Spleen (tissue), 7 donors: ENCODE measurements at regions not wholly inside any gene's neighbourhood (a gene's known extent, or its start where the extent isn't known, plus 50 kb on each side); places are given as distances from the start of the nearest gene placed in this dataset.

Experiments used
- POLR2A ChIP-seq, 3 donors: fragments of 450-650 bp; IDR thresholded peaks; one replicate each; pipeline ENCODE4 v1.5.1; 2017; ENCODE audit warnings: antibody characterized with exemption in 3 of 3, mild to moderate bottlenecking in 1 of 3
- TF ChIP-seq, protein P1 (sequence below), 11 experiments: fragments of 200-600 bp in 7 of 11; fragments of 450-650 bp in 4 of 11; sonication (generic) in 4 of 11; IDR thresholded peaks in 8 of 11; conservative IDR thresholded peaks in 3 of 11; 1 replicate in 7 of 11; 2 replicates in 4 of 11; pipeline versions ENCODE4 v1.4.0 to v1.8.0; 2016 to 2021; ENCODE audit warnings: antibody characterized with exemption in 11 of 11, inconsistent platforms in 4 of 11, mild to moderate bottlenecking in 1 of 11
- donor health status: DM: no; HTN: no; CAD: no; lungs with moderate emphysema.
- donor health status: DM: no; HTN: no; CAD: no.
- donor health status: DM: no; HTN: no; CAD: no.

DNA sequence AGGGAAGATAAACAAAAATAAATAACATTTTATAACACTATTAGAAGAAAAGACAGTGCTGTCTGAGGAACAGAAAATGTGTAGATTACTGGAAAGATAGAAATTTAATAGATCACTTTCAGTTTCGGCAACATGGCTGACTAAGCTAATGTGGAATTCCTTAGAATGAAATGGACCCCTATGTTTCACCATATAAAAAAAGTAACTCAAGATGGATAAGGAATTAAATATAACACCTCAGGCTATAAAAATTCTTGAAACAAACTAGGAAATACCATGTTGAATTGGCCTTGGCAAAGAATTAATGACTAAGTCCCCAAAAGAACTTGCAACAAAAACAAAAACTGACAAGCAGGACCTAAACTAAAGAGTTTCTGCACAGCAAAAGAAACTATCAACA, 558.3 kb downstream of the CHSY3 start:
- TF ChIP-seq POLR2A (IDR thresholded peaks at IDR 0.05), result no peak
- TF ChIP-seq, protein P1, sequence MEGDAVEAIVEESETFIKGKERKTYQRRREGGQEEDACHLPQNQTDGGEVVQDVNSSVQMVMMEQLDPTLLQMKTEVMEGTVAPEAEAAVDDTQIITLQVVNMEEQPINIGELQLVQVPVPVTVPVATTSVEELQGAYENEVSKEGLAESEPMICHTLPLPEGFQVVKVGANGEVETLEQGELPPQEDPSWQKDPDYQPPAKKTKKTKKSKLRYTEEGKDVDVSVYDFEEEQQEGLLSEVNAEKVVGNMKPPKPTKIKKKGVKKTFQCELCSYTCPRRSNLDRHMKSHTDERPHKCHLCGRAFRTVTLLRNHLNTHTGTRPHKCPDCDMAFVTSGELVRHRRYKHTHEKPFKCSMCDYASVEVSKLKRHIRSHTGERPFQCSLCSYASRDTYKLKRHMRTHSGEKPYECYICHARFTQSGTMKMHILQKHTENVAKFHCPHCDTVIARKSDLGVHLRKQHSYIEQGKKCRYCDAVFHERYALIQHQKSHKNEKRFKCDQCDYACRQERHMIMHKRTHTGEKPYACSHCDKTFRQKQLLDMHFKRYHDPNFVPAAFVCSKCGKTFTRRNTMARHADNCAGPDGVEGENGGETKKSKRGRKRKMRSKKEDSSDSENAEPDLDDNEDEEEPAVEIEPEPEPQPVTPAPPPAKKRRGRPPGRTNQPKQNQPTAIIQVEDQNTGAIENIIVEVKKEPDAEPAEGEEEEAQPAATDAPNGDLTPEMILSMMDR (IDR thresholded peaks at IDR 0.05 in 8 of 11, conservative IDR thresholded peaks at IDR 0.05 in 3 of 11), result no peak
